SK-MEL-5 (cell line): ENCODE measurements at regions not wholly inside any gene's neighbourhood (a gene's known extent, or its start where the extent isn't known, plus 50 kb on each side); places are given as distances from the start of the nearest gene placed in this dataset.

Experiments used
- small RNA-seq, 2 experiments: library from RNA; depleted of rRNA; stranded (forward); fragments of <200 nt; gene quantifications; one replicate each; pipeline ENCODE3, GENCODE V24; 2014

Small RNAs in the stretch of these regions (small RNA-seq; reads per million reads assigned to genes)
- gene AL390877.1 (0 reads per million in 2 experiments), gene RF00561 (0 reads per million in 2 experiments)
